IPS DF 4.7 (cell line): ENCODE measurements at regions not wholly inside any gene's neighbourhood (a gene's known extent, or its start where the extent isn't known, plus 50 kb on each side); places are given as distances from the start of the nearest gene placed in this dataset.

Experiments used
- DNase-seq: peaks from one replicate; pipeline ENCODE4 v3.0.0-alpha.2; 2013; ENCODE audit warnings: low spot score; ENCODE audit errors: extremely low read depth

DNA sequence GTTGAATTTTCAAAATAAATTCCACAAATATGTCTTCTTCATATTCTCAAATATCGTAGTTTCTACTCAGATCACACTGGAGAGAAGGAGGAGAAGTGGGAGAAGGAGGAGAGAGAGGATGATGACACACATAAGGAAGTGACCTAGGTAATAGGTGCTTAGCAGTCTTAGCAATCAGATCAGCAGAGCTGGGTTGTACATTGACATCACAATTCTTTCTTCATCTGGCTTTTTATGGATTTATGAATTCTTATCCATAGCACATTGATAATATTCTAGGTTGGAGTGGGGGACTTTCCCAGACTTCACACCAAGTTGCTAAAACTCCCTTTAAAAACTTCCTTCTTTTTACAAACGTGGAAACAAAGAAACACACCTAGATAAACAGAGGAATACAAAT lies 86.9 kb downstream of the FGF9 start:
- DNase-seq, result no peak

DNA sequence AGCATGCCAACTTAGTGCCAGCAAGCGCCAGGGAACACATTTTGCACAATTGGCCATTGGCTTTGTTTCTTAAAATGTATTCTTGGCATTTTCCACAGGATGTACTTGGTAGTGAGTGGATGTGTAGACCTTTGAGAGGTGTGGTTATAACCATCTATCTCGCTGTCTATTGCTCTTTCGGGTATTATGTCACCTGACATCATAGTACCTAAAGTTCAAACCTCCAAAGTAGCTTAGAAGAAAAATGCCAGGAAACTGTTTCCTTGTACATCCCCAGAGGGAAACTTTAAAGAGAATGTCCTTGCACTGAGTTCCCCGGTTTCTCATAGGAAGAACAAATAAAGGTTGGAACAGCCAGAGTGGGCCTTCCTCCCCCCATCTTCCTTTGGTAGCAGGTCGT lies 87.6 kb downstream of the FGF9 start:
- DNase-seq, result no peak

DNA sequence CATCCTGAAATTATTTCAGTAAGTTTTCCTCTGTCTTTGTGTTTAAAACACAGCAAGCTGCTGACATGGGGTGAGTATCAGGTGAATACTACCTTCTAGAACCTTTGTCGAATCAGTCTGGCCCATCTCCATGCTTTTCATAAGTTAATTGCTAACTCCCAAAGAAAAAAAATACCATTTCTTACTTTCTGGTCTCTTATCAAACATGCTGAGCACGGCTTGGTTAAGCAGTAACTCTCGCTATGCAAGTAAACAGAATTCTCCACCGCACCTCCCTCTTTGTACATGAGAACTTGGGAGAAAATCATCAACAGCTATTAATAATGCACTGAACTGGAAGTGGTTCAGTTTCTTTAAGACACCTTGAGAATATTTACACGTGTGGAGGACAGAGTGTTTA lies 88.6 kb downstream of the FGF9 start:
- no peak for DNase-seq

DNA sequence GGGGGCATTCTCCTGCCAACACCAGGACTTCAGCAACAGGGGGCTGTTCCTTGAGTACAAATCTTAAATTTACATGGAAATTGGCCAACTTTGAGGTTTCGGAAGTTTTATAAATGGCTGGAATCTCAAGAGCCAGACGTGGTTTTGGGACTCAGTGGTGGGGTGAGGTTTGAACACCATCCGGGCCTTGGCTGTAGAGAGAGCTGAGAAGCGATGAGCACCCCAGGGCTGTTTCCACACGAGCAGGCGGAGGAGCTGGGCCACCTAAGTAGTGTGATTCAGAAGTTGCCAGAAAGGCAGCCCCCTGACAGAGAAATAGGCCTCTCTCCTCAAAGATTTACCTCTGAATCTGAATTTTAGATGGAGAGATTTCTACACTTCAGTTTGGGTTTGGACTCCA lies 89.0 kb downstream of the FGF9 start:
- no peak for DNase-seq

DNA sequence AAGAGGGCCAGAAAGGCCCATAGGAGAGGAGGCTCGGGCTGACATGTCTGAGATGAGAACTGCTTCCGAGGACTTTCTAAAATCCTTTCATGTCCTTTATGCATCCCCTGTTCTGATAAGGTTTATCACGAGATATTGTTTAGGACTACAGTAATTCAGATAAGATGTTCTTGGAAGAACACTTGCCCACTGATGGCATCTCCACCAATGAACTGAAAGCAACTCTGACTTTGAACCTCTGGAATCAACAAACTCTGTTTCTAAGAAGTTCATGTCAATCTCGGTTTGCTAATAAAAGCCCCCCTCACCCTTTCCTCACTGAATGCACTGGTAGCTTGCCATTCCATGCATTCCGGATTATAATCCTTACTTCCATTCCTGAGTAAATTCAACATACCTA lies 90.9 kb downstream of the FGF9 start:
- no peak for DNase-seq

DNA sequence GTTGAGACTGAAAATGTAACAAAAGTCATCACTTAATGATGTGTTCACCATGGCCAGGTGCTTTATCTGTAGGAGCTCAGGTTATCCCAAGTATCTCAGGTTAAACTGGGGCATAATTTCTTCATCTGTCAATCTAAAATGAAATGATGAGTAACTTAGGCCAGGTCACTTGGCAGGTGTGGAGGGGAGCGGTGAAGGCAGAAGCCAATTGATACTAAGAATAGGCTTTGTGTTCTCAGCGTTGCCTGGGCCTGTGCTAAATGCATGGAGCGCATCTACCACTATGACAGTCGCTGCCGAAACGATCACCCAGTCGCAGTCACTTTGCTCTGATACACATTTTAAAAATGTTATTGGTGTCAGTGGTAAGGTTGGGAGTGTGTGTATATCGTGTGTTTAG lies 91.6 kb downstream of the FGF9 start:
- no peak for DNase-seq

DNA sequence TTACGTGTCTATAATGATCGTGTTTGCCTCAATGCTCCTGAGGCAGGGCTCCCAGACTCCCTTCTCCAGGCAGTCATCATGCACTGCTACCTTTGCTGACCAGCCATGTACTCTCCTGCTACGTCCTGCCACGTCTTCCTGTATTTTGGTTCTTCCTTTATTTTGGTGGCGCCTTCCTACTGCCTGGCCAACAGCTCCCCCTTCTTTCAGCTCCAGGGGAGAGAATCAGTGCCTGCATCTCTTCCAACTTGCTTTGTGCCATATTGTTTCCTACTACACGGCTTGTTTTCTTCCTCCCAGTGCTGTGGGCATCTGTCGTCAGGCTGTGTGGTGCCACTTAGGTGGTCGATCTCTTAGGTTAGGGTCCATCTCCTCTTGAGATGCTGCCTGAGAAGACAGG lies 96.2 kb downstream of the FGF9 start:
- no peak for DNase-seq

DNA sequence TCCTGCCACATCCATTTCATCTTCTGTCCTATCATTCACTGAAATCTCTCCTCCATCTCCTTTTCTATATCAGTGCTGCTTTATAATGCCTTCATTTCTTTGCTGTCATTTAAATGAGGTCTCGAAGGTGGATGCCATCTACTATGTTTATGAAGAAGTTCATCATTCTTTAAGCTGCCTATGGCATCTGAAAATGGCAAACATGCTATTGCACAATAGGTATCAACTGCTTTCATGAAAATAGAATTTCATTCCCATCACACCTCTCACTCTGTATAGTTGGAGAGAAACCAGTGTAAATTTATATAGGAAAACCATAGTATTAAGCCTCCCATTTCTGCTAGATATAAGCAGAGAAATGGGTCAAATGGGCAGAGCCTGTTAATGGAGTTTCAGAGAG lies 100.2 kb downstream of the FGF9 start:
- no peak for DNase-seq

DNA sequence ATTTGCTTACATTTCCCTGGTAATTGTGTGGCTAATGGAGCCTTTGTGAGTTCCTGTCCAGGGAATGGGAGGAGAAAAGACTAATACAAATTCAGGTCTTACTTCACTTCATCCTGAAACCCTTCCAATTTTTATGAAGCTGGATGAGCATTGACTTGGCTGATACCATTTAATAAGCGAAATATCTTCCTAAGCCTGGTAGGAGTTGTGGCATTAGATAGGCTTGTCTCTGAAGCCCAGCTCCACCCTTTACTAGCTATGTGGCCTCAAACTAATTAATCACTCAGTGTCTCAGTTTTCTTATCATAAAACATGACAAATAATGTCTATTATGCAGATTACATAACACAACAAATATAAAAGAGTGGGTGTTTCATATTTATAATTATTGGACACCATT lies 106.3 kb downstream of the FGF9 start:
- no peak for DNase-seq

DNA sequence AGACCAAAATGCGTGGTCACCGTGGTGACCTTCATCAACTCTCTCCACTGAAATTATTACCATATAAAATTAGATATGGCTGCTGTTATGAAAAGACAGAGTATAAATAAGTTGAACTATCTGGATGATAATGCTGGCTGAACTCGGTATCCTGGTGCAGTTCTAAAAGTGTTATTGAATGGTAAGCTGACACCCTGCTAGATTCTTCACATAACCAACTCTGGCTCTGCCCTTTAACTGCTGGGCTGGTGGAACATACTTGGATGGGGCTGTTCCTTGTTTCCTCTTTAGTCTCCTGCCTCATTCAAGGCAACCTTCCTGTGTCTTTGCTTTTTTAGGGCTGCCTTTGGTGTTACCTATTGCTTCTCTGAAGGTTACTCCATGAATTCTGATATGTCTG lies 106.9 kb downstream of the FGF9 start:
- DNase-seq, result no peak

DNA sequence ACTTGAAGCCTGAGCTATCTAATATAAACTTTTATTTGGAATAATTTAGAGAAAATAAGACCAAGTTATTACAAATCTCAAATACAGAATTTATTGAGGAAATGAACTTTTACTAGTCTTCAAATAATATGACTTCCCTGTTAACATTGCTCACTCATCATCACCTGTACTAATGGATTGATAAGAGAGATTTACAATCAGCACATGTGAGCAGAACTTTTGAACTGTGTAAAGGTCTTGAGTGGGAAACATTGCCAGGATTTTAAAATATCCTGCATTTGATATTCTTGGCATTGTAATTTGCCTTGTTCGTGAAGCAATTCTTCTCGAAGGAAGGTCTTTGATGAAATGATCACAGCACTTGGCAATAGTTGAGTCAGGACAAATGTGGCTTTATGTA lies 111.9 kb downstream of the FGF9 start:
- no peak for DNase-seq

DNA sequence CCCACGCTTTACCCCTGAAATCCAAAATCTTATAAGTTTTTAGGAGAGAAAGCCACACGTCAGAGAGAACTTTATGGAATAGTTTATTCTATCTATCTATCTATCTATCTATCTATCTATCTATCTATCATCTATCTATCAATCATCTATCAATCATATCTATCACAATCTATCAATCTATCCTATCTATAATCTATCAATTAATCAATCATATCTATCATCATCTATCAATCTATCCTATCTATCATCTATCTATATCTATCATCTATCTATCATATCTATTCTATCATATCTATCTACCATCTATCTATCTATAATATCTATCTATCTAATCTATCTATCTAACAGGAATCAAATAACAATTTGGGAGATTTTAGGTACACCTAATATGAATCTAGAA lies 115.1 kb downstream of the FGF9 start:
- no peak for DNase-seq

DNA sequence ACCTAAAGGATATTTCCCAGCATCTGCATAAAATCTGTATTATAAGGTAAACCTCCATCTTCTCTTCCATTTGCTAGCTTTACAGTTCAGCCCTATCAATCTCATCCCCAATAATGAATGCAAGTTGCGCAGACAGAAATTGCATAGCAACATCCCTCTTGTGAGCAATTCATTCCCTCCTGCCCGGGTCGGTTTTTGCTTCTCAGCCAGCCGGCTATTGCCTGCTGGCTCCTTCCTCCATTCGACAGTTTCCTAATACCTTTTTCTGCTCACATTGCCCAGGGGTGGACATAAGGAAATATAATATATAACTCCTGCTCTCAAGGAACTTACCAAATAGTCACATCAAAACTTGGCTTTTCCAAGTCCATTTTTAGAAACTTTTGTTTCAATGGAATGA lies 125.2 kb downstream of the FGF9 start:
- DNase-seq, result no peak

DNA sequence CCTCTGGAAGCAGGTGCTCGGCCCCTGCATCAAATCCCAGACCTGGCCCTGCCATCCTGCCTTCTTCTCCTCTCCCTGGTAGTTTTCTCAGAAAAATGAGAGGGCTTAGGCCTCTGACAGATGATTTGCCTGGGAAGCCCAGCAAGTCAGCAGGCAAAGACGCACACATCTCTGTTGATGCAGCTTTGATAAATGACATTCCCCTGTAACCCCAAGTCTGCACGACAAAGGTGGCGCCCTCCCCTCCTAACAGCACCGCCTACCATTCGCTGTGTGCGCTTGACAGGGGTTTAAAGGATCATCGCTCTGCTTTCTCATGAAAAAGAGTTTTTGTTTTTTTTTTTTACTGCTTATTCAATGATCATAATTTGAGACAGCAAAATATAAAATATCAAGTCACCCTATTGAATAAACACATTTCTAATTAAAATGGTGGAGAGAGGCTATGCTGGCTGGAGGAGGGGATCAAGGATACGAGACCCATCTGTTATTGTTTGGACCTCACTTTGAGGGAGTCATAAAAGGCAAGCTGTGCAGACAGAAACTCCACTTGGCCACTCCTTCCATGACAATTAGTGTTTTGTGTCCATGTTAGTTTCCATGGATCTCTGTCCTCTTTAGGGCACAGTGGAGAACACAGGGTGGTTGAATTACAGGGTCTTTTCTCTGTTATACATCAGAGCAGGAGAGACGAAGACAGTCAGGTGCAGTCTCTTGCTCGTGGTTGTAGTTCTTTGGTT lies 126.1 kb downstream of the FGF9 start:
- DNase-seq, result no peak

DNA sequence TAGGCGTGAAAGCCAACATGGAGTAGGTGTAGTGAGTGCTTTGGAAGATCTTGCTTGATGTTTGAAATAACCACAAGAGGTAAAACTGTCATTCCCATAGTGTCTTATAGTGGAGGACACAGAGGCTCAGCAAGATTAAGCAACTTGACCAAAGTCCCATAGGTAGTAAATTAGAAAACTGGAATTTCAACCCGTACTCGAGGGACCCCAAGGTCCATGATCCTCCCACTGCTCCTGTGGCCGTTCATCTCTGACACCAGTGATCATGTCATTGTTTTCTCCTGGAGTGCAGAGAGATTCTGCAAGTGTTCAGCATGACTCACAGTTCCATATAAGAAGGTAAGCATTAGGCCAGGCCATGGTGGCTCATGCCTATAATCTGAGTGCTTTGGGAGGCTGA lies 126.9 kb downstream of the FGF9 start:
- no peak for DNase-seq

DNA sequence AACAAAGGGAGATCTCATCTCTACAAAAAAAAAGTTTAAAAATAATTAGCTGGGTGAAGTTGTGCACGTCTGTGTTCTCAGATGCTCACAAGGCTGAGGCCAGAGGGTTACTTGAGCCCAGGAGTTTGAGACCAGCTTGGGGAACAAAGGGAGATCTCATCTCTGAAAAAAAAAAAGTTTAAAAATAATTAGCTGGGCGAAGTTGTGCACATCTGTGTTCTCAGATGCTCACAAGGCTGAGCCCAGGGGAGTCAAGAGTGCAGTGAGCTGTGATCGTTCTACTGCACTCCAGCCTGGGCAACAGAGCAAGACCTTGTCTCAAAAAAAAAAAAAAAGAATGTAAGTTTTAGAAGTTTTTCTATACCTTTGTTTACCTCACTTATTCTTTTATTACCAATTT lies 127.3 kb downstream of the FGF9 start:
- DNase-seq, result no peak

DNA sequence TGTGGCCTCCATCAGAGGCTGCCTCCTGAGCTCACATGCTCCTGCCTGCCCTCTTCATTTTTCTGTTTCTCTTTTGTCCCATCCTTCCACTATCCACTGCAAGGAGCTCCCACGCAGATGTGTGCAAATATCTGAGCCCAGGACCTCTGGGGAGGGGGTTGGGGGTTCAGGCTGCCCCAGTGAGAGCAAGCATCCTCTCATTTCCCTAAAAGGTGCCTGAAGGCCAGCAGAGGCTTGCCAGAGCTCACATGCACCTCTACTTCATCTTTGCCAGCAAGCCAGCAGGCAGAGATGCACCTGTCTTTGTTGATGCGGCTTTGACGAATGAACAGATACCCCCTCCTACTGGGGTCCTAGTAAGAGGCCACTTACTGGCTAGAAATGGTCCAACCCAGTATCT lies 128.8 kb downstream of the FGF9 start:
- no peak for DNase-seq

DNA sequence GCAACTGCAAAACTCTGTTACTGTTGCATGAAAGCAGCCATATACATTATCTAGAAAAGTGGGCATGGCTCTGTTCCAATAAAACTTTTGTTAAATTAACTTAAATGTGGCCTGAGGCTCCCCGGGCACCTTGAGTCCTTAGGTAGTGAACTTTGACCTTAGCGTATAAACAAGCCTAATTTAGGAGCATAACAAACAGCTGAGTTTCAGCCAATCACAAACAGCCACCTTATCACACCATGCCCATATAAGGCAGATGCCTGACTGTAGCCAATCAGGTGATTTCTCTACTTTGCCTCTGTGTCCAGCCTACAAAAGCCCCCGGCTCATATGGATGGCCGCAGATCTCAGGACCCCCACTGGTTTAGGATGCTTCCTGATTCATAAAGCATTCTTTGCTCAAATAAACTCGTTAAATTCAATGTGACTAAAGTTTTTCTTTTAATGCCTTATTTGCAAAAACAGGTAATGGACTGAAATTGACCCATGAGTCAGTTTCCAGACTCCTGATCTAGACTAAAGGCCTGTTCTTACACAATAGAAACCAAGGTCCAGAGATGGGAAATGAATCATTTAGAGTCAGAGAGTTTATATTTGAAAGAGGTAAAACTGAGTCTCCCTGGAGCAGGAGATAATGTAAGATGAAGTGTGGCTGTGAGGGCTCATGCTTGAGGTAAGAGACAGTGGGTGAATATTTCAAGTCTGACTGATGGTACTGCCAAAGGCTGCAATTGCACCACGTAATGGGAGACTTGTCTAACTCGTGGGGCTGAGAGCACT lies 130.2 kb downstream of the FGF9 start:
- no peak for DNase-seq

DNA sequence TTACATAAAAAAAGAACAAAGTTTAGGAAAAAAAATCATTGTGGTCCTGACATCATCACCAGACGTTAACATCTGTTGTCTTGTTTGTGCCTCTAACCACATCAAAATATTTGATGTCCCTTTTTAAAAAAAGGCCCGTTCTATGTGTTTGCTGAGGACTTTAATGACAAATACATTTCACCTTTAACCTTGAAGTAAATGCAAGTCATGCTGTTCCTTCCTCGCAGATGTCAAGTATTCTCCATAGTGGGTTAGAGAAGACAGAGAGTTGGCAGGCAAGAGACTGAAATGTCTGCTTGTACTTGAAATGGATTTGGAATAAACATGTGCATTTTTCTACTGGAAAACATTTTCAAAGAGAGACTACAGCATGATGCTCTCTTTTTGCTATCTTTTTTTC lies 134.9 kb downstream of the FGF9 start:
- DNase-seq, result no peak

DNA sequence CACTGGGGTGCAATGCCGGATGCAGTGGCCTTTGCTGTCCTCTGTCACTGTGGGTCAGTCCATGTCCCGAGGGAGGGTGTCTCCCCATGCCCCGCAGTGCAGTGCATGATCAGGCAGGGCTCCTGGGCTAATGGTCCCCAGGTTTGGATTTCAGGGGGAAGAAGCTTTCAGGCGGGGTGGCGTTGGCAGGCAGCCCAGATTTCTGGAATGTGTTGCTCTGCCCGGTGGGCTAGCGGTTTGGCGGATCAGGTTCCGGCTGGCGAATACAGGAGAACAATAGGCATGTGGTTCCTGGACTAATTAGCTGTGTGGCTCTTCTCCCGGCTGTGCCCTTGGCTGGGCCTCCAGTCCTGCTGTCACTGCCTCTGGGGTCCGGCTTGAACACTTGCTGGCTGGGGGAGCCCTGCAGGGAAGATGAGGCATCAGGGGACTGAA lies 141.3 kb downstream of the FGF9 start:
- DNase-seq, result no peak

DNA sequence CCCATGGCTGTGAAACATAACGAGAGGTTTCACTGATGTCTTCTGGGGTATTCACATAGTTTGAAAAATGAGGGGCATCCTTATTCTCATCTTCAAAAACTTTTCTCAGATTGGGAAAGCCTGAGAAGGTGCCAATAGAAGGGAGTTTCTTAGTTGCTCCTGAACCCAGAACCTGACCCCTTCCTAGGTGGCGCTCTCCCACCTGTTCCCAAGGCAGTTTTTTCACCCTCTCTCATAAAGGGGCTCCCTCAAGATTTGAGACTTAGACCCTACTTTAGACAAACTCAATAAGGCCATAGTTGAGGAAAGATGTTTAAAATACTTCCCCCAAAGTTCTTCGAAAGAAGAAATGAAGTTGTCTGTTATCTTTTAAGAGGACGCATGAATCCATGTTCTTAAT lies 142.2 kb downstream of the FGF9 start:
- DNase-seq, result no peak

DNA sequence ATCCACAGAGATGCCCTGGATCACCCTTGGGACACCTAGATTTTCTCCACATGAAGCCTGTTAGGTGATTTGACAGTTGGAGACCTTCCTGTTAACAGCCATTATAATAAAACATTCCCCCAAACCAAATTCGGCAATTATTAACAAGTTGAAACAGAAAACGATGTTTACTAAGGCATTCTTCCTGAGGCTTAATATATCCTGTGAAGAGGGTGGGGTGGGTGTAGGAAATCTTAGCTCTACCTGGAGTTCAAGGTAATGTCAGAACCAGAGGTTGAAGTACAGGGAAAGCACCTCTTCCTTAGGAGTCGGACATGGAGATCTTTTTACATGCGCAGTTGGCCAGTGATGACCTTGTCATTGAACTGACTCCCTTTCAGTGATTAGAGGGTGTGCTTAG lies 143.0 kb downstream of the FGF9 start:
- DNase-seq, result no peak

DNA sequence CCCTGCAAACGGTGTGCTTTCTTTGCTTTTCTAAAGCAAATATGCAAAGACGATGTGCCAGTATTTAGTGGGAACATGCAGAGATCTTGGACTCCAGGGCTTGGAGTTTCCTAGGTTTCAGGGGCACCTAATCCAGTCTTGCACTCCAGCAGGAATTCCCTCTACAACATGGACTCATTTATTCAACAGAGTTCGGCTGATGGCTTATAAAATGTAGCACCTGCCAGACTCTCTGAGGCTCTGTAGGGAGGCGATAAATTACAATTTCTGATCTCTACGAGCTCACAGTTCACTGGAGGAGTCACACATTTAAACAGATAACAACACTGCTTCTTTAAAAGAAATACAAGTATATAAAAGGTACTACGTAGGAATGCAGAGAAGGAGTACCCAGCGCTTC lies 143.7 kb downstream of the FGF9 start:
- no peak for DNase-seq
